SH-SY5Y (cell line): ENCODE measurements at regions not wholly inside any gene's neighbourhood (a gene's known extent, or its start where the extent isn't known, plus 50 kb on each side); places are given as distances from the start of the nearest gene placed in this dataset.

Experiments
- GATA2 ChIP-seq: IDR thresholded peaks from 2 replicates; pipeline ENCODE4 v1.6.1; 2011; ENCODE audit warnings: mild to moderate bottlenecking, low read depth, low read length
- GATA3 ChIP-seq: IDR thresholded peaks from 2 replicates; pipeline ENCODE4 v1.6.1; 2011; ENCODE audit warnings: low read depth, mild to moderate bottlenecking, low read length, moderate library complexity

- TF ChIP-seq GATA2 (no peak), GATA3 (no peak)
Measured at GRCh38 chr18:51251625-51252024, 54.1 kb upstream of the MEX3C start.
